Omental fat pad (tissue), 3 donors: ENCODE measurements at regions not wholly inside any gene's neighbourhood (a gene's known extent, or its start where the extent isn't known, plus 50 kb on each side); places are given as distances from the start of the nearest gene placed in this dataset.

Experiments
- ATAC-seq: fragments of 150-250 bp; one replicate; pipeline ENCODE4 v1.9.1; 2016; ENCODE audit warnings: mild to moderate bottlenecking, moderate library complexity; ENCODE audit not compliant: low FRiP score
- DNase-seq: peaks from one replicate; pipeline ENCODE4 v3.0.0-alpha.2; 2019; ENCODE audit warnings: low spot score
- CTCF ChIP-seq, 3 donors: fragments of 450-650 bp; IDR thresholded peaks; one replicate each; pipeline ENCODE4 v1.5.1; 2016 to 2017; ENCODE audit warnings: antibody characterized with exemption in 3 of 3, mild to moderate bottlenecking in 3 of 3, moderate library complexity in 2 of 3

- no peak for DNase-seq
- ATAC-seq = peak; percentile 71
- no peak for TF ChIP-seq CTCF (IDR thresholded peaks at IDR 0.05)
Observed at GRCh38 chr18:1983746-1984515, 587.4 kb downstream of the METTL4 start.

GRCh38 chr18:1993866-1994265 is 577.4 kb downstream of the METTL4 start:
- no peak for ATAC-seq
- TF ChIP-seq CTCF (IDR thresholded peaks at IDR 0.05) = no peak
- DNase-seq = no peak

- DNase-seq (no peak), ATAC-seq (no peak)
Observed at GRCh38 chr18:1994471-1994870, 576.8 kb downstream of the METTL4 start.

GRCh38 chr18:1995041-1995612 is 576.2 kb downstream of the METTL4 start:
- no peak for DNase-seq
- TF ChIP-seq CTCF (IDR thresholded peaks at IDR 0.05) = no peak
- ATAC-seq = no peak

More at GRCh38 chr18:1994471-1994870, 576.8 kb downstream of the METTL4 start:
- TF ChIP-seq CTCF (IDR thresholded peaks at IDR 0.05) = no peak

- TF ChIP-seq CTCF (IDR thresholded peaks at IDR 0.05) = no peak
- no peak for DNase-seq
Observed at GRCh38 chr18:1998121-1998520, 573.2 kb downstream of the METTL4 start.

GRCh38 chr18:1999387-1999786 is 571.9 kb downstream of the METTL4 start:
- TF ChIP-seq CTCF (IDR thresholded peaks at IDR 0.05) = no peak
- DNase-seq = no peak
- ATAC-seq = no peak

More at GRCh38 chr18:1998121-1998520, 573.2 kb downstream of the METTL4 start:
- ATAC-seq = no peak

- DNase-seq (no peak), ATAC-seq (no peak)
- no peak for TF ChIP-seq CTCF (IDR thresholded peaks at IDR 0.05)
Observed at GRCh38 chr18:2002151-2002550, 569.2 kb downstream of the METTL4 start.
